Fibroblast of skin of right biceps (primary cell): ENCODE measurements at regions not wholly inside any gene's neighbourhood (a gene's known extent, or its start where the extent isn't known, plus 50 kb on each side); places are given as distances from the start of the nearest gene placed in this dataset.

ENCODE experiments used
- DNase-seq: peaks from one replicate; pipeline ENCODE4 v3.0.0-alpha.2; 2013

GRCh38 chr10:3689871-3690510, 95.0 kb downstream of the KLF6 start:
- DNase-seq: no peak

- peak; percentile 16 for DNase-seq
These were observed 97.4 kb downstream of the KLF6 start for GRCh38 chr10:3687510-3688081.

GRCh38 chr10:3685384-3685783, 99.6 kb downstream of the KLF6 start:
- DNase-seq: no peak

GRCh38 chr10:3684891-3685290, 100.1 kb downstream of the KLF6 start:
- DNase-seq: no peak

- DNase-seq: no peak
These were observed 101.4 kb downstream of the KLF6 start for GRCh38 chr10:3683560-3683959.

GRCh38 chr10:3682745-3683144, 102.3 kb downstream of the KLF6 start:
- no peak for DNase-seq

GRCh38 chr10:3681642-3682554, 103.1 kb downstream of the KLF6 start:
- DNase-seq: no peak

GRCh38 chr10:3679950-3680629, 104.9 kb downstream of the KLF6 start:
- no peak for DNase-seq

GRCh38 chr10:3678629-3679227, 106.3 kb downstream of the KLF6 start:
- DNase-seq: no peak

- DNase-seq: no peak
These were observed 108.4 kb downstream of the KLF6 start for GRCh38 chr10:3676564-3676963.

GRCh38 chr10:3672220-3672619, 112.8 kb downstream of the KLF6 start:
- DNase-seq: peak; percentile 21

- DNase-seq: no peak
These were observed 113.5 kb downstream of the KLF6 start for GRCh38 chr10:3671386-3671955.

- DNase-seq: no peak
These were observed 116.1 kb downstream of the KLF6 start for GRCh38 chr10:3668966-3669330.

- peak; percentile 86 for DNase-seq
These were observed 116.6 kb downstream of the KLF6 start for GRCh38 chr10:3668276-3668965.

GRCh38 chr10:3666525-3667302, 118.3 kb downstream of the KLF6 start:
- DNase-seq: no peak

- no peak for DNase-seq
These were observed 119.6 kb downstream of the KLF6 start for GRCh38 chr10:3665316-3665908.

- no peak for DNase-seq
These were observed 122.2 kb downstream of the KLF6 start for GRCh38 chr10:3662775-3663174.

- DNase-seq: no peak
These were observed 123.7 kb downstream of the KLF6 start for GRCh38 chr10:3661271-3661670.

- no peak for DNase-seq
These were observed 124.3 kb downstream of the KLF6 start for GRCh38 chr10:3660753-3661152.

- DNase-seq: no peak
These were observed 125.6 kb downstream of the KLF6 start for GRCh38 chr10:3659203-3659917.
